Mesothelial cell of epicardium (in vitro differentiated cells): ENCODE measurements at regions not wholly inside any gene's neighbourhood (a gene's known extent, or its start where the extent isn't known, plus 50 kb on each side); places are given as distances from the start of the nearest gene placed in this dataset.

Experiments used
- DNase-seq, 2 experiments: peaks; one replicate each; pipeline ENCODE4 v3.0.0; 2021; ENCODE audit warnings: low spot score in 2 of 2; ENCODE audit not compliant: unreplicated experiment in 2 of 2
- H3K27ac Mint-ChIP-seq: 2 replicates; pipeline ENCODE4 v1.8.0; 2021; ENCODE audit warnings: mixed read lengths
- H3K27me3 Mint-ChIP-seq: 2 replicates; pipeline ENCODE4 v1.8.0; 2021; ENCODE audit warnings: low read depth, mixed read lengths
- H3K36me3 Mint-ChIP-seq: 2 replicates; pipeline ENCODE4 v1.8.0; 2021; ENCODE audit warnings: mixed read lengths
- H3K4me1 Mint-ChIP-seq: 2 replicates; pipeline ENCODE4 v1.8.0; 2021; ENCODE audit warnings: mixed read lengths
- H3K4me3 Mint-ChIP-seq: 2 replicates; pipeline ENCODE4 v1.8.0; 2021; ENCODE audit warnings: mild to moderate bottlenecking, moderate library complexity, mixed read lengths
- H3K9me3 Mint-ChIP-seq: 2 replicates; pipeline ENCODE4 v1.8.0; 2021; ENCODE audit warnings: mixed read lengths
- TF ChIP-seq, protein P1 (sequence below): fragments of 200-600 bp; sonication (generic); IDR thresholded peaks from one replicate; pipeline ENCODE4 v1.5.0; 2021; ENCODE audit warnings: antibody characterized with exemption; ENCODE audit not compliant: unreplicated experiment

DNA sequence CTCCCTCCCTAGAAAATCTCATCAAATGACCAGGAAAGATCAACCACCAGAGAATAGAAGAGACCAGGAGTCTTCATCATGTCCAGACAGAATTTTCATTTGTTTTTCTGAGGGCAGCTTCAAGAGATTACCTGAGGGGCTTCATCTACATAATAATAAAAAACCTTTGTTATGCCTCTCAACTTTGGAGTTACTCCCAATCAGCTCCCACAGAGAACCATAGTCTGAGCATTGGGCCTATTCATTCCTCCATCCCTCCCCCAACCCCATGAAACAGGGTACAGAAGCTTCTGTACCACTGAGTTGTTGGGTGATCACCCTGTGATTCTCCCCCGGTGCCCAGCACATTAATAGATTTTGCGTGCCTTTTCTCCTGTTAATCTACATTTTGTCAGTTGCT lies 53.3 kb upstream of the PRRC2C start:
- no peak overlapping the region for H3K4me3 Mint-ChIP-seq
- TF ChIP-seq, protein P1, sequence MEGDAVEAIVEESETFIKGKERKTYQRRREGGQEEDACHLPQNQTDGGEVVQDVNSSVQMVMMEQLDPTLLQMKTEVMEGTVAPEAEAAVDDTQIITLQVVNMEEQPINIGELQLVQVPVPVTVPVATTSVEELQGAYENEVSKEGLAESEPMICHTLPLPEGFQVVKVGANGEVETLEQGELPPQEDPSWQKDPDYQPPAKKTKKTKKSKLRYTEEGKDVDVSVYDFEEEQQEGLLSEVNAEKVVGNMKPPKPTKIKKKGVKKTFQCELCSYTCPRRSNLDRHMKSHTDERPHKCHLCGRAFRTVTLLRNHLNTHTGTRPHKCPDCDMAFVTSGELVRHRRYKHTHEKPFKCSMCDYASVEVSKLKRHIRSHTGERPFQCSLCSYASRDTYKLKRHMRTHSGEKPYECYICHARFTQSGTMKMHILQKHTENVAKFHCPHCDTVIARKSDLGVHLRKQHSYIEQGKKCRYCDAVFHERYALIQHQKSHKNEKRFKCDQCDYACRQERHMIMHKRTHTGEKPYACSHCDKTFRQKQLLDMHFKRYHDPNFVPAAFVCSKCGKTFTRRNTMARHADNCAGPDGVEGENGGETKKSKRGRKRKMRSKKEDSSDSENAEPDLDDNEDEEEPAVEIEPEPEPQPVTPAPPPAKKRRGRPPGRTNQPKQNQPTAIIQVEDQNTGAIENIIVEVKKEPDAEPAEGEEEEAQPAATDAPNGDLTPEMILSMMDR = no peak
- H3K27ac Mint-ChIP-seq = no peak overlapping the region
- peaks cover 15% of the 10 kb centered on the region for H3K9me3 Mint-ChIP-seq
- H3K4me1 Mint-ChIP-seq = peaks cover 4% of the 10 kb centered on the region
- DNase-seq = no peak
- no peaks in the 10 kb centered on the region for H3K36me3 Mint-ChIP-seq
- H3K27me3 Mint-ChIP-seq = no peaks in the 10 kb centered on the region

DNA sequence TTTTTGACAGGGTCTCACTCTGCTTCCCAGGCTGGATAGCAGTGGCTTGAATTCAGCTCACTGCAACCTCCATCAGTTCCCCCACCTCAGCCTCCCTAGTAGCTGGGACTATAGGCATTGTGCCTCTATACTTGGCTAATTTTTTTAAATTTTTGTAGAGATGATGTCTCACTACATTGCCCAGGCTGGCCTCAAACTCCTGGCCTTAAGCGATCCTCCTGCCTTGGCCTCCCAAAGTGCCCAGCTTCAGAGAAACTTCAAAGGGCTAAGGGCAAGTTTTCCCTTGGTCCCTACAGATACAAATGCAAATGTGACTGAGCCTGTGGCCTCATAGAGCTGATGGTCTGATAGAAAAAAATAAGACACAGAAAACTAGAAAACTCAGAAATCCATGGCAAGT lies 52.9 kb upstream of the PRRC2C start:
- Mint-ChIP-seq H3K27me3 (no peaks in the 10 kb centered on the region), H3K4me3 (no peak overlapping the region), H3K27ac (no peak overlapping the region), H3K36me3 (no peaks in the 10 kb centered on the region), H3K9me3 (peaks cover 15% of the 10 kb centered on the region), H3K4me1 (peaks cover 4% of the 10 kb centered on the region)
- TF ChIP-seq, protein P1 = no peak
- DNase-seq = no peak

DNA sequence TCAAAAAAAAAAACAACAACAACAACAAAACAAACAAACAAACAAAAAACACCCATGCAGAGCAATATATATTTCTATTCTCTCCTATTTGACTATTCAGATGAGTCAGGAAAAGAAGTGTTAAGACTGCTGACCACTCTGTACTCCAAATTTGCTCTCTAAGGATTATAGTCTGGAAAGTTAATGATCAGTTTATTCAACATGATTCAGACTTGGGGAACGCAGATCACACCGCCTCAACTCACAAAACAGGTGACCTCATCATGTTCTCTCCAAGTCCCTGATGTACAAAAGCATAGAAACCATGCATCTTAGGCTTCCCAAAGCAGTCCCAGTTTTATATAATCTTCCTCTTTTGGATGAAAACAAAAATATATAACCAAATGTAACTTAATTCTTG lies 51.9 kb upstream of the PRRC2C start:
- Mint-ChIP-seq H3K27me3 (no peaks in the 10 kb centered on the region), H3K9me3 (peaks cover 15% of the 10 kb centered on the region), H3K4me3 (no peak overlapping the region), H3K4me1 (peaks cover 4% of the 10 kb centered on the region), H3K27ac (no peak overlapping the region), H3K36me3 (no peaks in the 10 kb centered on the region)
- no peak for DNase-seq
- TF ChIP-seq, protein P1 = no peak

DNA sequence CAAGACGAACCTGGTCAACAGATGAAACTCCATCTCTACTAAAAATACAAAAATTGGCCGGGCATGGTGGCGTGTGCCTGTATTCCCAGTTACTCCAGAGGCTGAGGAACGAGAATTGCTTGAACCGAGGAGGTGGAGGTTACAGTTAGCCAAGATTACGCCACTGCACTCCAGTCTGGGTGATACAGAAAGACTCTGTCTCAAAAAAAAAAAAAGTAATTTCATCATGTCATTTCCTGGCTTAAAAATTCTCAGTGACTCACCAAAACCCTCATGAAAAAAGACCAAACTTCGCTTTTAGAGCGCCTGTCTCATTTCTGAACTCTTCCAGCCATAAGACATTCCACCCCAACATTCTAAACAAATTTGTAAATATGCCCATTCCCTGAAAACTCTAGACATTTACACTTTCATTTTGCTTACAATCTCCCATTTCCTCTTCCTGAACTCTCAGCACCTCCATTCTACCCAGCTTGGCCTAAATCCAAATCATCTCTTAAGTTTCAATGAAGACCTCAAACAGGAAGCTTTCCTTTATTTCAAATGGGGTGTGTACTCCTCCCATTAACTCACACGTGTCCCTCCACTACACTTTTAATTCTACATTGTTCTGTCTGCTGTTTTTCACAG lies 50.5 kb upstream of the PRRC2C start:
- TF ChIP-seq, protein P1 = no peak
- Mint-ChIP-seq H3K9me3 (peaks cover 5% of the 10 kb centered on the region), H3K4me3 (no peak overlapping the region), H3K27ac (peak overlapping the region; percentile 63), H3K4me1 (peaks cover 4% of the 10 kb centered on the region), H3K36me3 (no peaks in the 10 kb centered on the region), H3K27me3 (no peaks in the 10 kb centered on the region)
- DNase-seq = no peak
